Stimulated activated CD4-positive, alpha-beta T cell treated with anti-CD3 and anti-CD28 coated beads, Interleukin-12 subunit alpha, Interleukin-12 subunit beta, amount 100 ng/mL, for 48 hours (primary cell): ENCODE measurements at regions not wholly inside any gene's neighbourhood (a gene's known extent, or its start where the extent isn't known, plus 50 kb on each side); places are given as distances from the start of the nearest gene placed in this dataset.

Experiments used
- DNase-seq, 3 donors: peaks; one replicate each; pipeline ENCODE4 v3.0.0-alpha.2; 2020; ENCODE audit warnings: low read depth in 2 of 3, low spot score in 1 of 3

DNA sequence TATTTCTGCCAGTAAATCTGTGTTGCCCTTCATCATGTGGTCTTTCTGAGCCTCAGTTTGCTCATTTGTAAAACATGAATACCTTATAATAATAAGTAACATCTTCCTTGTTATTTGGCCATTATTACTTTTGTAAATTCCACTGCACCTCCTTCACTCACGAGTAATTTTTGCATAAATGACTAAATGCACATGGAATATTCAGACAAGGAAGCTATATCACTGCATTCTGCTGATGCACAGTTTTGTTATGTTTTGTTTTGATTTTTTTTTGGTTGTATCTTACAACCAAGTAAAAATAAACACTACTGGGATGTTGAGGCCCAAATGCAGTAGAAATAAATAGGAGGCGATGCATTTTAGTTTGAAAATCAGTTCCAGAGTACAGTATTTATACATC lies 185.3 kb upstream of the POU3F3 start:
- DNase-seq: no peak

DNA sequence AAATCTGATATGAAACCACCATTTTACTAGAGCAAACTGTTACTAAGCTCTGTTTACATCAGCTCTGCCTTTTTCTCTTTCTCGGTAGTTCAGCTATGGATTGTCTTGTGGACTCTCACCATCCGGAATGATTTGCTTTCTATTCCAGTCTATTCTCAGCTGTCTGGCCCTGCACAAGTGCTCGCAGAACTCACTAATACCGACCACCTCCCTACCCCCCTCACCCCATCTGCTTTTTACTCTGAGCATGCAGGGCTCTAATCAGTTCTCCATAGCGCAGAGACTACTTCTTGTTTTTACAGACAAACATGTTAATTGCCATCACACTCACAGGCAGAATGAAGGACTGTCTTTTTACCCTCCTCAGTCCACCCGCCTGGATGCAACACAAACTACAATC lies 180.7 kb upstream of the POU3F3 start:
- no peak for DNase-seq

DNA sequence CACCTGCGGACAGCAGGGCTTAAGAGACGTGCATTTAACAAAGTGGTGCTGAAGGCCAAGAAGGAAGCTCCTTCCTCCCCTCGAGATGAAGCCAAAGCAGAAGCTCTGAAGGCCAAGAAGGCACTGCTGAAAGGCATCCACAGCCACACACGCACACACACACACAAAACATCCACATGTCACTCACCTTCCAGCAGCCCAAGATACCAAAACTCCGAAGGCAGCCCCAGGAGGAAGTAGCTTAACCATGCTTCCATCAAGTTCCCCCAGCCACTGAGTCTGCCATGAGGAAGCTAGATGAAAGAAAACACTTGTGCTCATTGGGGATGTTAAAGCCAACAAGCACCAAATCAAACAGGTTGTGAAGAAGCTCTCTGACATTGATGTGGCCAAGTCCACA lies 175.7 kb upstream of the POU3F3 start:
- no peak for DNase-seq

DNA sequence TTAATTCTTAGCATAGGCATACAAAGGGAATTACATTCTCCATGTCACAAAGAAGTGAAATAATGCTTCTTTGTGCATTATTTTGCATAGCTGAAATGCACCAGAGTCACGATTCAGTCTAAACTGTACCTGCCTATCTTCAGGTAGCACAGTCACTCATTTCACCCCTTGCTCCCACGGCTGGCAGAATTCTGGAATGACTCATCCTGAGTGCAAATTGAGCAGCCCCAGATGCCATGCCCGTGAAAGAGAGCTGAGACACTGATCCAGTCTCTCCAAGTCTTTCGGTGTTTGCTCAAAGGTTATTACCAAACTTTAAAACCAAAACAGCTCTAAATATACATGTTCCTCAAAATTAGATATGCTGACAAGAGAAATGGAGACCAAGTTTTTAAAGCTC lies 168.3 kb upstream of the POU3F3 start:
- no peak for DNase-seq

DNA sequence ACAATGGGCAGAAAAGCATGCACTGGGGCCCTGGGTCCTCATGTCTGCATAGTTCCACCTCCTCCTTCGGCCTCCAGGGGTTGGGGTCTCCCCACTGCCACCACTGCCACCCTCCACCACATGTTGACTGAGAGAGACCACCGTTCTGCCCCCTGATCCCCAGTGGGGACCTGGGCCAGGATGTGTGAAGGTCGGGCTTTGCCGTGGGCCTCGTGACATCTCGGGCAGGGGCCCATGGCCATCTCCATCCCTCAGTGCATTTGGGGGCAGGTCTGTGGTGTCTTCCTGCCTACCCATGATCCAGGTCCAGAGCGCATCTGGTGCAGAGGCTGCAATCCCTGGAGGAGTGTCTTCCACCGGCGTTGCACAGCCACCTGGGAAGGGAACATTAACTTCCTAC lies 166.8 kb upstream of the POU3F3 start:
- DNase-seq: no peak

DNA sequence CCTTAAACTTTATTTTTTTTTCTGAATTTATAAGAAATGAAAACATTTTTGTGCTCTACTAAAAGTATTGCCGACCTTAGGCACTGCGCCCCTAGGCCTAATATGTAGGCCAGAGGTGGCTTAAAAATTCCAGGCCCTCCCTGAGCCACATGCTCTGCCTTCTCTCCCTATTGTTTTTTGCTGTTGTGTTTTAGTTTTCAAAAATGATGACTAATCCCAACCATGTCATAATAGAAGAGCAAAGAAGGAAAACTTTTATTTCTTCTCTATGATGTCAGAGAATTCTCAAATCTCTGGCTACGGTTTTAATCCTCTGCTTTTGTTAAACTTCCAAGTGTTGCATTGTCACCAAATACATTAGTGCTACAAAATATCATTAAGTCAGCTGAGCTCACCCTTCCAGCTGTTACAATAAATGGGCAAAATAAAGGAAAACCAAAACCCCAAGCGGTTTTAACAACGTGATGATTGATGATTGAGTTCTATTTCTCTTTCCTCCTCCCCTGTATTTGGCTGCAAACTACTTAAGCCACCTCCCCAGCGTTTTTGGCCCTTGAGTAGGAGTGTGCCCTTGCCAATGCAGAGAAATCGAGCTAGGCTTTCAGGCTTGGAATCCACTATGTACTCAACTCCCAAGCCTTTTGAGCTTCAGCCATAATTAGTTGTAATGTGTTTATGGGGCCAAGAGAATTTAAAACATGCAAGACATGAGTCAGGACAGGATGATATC lies 163.5 kb upstream of the POU3F3 start:
- DNase-seq: no peak

DNA sequence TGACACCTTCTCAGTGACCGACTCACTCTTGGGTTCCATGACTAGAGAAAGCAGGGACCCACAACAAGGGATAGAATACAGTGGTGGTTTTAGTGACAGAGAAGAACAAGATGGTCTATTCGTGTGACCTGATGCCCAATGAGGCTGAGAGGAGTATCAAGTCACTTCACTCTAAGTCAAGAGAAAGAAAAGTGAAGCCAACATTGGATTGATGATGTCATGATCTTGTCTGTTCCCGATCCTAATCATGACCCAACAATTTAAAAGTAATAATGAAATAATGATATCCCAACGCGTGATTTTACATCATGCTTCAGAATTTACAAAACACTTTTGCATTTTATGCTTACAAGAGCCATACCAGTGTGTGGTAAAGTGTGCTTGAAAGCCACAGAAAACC lies 155.6 kb upstream of the POU3F3 start:
- DNase-seq: no peak

DNA sequence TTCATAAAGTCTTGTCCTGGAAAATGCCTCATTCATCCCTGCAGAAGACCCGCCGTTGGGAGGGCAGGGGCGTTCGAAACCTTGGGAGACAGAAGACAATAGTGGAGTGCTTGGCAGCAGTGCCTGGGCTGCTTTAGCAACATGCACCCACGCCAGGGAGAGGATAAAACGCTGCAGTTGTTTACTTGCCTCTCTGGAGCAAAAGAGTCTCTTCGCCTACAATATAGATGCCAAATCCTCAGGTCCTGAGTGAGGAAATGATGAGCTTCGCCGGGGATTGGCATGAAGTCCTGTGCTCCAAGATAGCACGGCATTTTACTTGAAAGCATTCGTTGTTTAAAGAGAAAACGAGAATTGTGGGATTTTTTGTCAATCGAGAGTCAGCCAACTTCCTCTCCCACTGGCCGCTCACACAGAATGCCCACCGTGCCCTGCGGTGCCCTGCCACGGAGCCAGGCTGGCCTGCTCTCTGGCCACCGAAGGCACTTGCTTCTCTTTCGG lies 152.5 kb upstream of the POU3F3 start:
- DNase-seq: no peak

DNA sequence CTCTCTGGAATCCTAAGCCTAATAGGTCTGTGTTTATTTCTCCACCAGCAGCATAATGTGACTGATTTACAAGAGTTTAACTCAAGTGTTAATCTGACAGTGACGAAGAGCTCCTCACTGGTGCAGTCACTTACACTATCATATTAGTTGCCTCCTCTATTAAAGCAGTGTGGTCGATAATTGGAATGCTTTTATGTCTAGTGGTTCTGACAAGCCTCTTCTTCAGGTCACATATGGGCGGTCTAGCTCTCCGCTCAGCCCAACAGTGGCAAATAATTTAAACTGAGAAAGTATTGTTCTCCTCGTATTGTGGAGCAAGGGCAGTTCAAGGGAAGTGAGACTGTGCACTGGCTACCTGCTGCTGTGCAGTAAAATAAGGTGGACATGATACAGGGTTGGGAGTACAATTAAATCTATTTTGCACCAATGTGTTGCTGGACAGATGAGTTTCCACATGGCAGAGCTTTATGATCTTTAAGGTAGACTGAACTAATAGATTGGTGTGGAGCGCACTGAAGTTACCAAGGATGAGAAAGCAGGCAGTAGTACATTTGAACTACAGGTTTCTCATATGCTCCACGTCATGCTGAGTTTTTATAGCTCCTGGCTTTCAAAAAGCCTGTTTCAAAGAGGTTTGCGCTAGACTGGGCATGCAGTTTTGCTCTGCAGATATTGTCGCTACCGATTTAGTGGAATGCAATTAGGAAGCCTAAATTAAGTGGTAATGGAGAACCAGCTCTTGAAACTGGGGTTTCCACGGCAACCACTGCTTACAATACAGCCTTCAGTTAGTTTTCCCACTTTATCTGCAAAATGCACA lies 151.7 kb upstream of the POU3F3 start:
- no peak for DNase-seq

DNA sequence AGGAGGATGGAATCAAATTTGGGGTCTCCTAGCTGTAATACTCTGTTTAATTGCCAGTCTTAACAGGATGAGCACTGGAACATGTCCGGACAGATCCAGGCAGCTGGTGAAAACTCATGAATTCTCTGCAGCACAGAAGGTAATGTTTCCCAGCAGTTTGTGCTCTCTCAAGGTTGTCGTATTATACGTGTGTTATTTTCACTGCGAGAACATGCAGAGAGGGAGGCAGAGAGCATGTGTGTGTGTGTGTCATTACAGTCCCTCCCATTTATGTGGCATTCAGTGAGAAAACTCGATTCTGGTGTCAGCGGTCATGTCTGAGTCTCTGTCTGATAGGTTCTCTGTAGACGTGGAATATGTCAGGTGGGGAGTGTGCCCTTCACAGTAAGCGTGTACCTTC lies 150.2 kb upstream of the POU3F3 start:
- DNase-seq: no peak

DNA sequence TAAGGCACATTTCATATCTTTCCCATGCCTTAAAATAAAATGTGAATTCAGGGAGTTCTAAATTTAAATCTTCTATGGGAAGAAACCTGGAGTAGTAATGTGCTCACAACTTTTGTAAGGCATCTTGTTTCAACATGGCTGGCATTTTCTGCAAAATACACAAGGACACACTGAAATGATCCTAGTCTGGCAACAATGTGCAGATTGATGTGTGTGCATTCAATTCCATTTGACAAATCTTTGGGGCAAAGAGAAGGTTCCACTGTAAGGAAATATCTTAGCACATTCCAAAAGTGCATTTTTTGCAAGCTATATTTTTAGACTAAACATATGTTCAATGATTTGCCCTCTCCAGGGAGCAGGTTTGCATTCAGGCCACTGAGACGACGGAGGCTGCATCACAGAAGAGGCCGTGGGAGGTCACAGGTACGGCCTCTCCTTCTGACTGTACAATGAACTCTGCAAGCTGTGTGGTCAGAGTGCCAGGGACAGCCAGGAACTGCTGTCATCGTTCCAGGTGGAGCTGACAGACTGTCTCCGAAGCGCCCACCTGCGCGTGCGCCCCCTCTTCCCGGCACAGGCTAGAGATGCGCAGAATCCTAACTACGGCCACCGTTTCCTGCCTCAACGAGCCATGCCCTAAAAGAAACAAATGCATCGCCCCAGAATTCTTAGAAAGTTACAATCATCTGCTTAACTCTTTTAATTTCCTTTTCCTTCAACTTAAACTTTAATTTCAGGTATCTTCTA lies 149.2 kb upstream of the POU3F3 start:
- DNase-seq: no peak

DNA sequence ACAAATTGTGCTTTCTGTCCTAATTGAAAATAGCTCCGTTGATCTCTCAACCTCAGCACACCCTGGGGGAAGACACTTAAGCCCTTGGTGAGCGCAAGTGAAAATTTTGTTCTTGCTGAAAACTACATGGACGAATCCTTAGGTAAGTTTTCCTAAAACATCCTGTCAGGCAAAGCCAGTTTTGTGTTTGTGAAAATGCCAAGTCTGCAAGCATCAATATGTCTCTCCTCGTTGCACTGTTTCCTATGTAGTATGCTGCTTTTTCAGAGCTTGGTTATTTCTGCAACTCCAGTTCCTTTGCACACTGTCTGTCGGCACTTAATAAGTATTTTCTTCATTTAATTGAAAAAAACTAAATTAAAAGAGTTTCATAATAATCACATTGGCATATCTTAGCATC lies 146.9 kb upstream of the POU3F3 start:
- no peak for DNase-seq

DNA sequence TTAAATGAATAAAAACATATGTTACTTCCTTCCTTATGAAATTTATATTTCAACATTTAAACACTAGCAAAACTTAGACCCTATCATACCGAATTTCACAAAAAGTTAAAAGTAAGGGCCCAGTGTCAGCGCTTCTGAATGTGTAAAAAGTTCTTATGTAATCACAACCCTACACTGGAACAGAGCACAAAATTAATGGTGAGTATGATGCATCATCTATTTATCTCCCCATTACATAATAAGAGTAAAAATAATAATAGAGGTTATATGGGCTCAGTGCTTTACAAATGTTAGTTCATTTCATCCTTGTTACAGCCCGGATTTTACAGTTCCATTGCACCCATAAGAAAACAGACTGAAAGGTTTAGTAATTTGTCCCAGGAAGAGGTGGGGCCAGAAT lies 144.9 kb upstream of the POU3F3 start:
- DNase-seq: no peak

DNA sequence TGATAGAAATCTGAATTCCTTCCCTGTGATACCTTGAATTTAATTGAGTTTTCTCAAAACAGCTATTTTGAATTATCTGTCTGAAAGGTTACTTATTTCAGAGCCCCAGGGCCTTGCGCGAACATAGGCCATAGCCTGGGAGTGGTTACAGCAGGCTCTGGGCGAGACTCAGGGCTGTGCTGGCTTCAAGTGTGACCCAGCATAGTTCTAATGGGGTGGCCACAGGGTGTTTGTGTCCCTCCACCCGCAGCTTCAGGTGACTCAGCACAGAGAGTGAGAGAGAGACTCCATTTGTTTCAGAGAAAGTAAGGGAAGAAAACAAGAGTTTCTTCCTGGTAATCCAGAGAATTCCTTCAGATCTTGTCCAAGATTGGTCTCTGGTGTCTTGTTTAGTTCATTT lies 137.9 kb upstream of the POU3F3 start:
- DNase-seq: no peak

DNA sequence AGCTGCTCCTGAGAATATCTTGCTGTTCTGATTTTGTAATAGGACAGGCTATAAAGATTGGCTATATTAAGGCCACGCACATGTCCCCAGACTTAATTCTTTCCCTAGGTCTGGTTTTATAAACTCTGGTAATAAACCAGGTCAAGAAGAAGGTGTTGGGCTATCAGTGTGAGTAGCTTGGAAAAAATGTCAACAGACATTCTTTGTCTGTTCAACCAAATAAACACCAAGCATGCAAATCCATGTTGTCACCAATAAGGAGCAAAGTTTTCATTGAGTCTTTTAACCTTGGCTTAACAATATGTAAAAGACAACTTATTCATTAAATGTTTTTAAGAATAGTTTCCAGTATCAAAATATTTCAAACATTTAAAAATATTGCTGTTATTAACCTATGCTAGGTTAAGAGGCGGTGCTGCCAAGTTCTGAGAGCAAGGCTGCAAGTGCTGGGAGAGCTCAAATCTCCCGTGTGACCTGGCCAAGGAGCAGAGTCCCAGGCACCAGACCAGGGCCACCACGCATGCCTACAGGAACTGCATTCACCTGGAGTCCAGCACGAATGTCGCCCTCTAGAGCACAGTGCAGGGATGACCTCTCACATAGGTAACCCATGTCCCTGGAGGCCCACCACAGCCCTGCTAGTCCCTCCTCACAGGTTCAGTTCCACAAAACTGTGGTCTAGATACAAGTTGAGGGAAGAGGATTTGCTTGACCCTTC lies 120.5 kb upstream of the POU3F3 start:
- peak in 2 of 3 donors; percentile 0 to 11 for DNase-seq

DNA sequence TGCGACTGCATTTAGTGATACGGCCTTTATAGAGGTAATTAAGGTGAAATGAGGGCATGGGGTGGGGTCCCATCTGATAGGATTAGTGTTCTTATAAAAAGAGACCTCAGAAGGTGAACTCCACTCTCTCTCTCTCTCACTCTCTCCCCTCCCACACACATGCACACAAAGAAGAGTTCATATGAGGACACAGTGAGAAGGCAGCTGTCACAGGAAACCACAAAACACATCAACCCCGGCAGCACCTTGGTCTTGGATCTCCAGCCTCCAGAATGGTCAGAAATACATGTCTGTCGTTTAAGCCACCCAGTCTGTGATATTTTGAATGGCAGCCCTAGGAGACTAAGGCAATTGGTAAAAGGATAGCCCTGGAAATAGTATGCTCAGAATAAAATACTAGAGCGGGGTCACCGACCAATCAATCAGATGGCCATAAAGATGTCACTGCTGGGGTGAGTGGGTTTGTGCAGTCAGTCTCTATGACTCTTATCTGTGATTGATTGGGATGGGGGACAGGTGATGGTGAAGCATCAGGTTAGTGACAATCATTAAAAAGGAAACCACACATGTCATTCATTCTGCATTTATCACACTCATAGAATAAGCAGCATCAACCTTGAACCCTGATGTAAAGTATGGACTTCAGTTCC lies 118.9 kb upstream of the POU3F3 start:
- no peak for DNase-seq

DNA sequence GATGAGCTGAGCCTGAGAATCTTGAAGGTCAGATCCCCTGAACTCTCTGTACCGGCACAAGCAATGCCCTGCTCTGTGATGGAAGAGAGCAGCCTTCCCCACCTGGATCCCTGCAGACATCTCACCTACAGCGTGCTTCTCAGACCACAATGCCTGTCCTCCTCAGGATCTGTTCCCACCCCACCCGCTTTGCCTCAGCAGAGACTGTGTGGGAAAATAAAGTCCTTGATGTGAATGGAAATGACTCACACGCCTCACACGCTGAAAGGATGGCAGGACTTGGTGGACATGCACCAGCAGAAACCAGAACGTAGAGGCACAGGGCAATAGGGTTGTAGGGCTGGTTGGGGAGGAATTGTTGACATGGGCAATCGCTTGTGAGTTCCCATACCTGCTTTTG lies 117.9 kb upstream of the POU3F3 start:
- DNase-seq: no peak

DNA sequence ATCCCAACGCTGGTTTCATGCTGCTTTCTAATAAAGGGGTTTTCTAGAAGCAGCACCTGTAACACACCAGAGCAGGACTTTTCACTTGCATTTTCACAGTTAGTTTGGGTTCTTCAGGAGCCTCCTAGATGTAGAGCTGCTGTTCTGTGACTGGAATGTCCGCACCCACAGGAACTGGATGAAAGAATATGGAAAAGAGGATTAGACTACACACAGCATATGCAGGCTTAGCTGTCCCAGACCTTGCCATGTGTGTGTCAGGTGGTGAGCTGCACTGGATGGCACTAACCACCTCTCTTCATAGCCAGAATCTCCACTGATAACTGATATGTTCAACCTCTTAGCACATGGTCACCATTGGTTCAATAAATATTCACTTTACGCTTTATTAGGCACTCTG lies 112.1 kb upstream of the POU3F3 start:
- DNase-seq: no peak

DNA sequence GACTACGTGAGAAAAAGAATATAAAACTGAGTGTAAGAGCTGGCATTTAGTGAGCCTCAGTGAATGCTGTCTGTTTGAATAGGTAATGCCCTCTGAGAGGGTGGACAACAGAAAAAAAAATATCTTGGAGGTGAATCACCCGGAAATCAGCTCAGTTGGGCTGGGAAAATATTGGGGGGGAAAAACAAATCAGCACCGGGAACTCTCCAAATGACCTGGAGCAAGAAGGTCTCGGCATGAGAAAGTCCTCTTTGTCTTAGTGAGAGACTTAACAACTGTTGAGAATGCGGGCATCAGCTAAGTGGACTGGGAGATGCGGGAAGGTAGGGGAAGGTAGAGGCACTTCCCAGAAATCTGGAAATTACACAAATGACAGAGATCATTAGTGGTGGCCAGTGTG lies 109.4 kb upstream of the POU3F3 start:
- no peak for DNase-seq

DNA sequence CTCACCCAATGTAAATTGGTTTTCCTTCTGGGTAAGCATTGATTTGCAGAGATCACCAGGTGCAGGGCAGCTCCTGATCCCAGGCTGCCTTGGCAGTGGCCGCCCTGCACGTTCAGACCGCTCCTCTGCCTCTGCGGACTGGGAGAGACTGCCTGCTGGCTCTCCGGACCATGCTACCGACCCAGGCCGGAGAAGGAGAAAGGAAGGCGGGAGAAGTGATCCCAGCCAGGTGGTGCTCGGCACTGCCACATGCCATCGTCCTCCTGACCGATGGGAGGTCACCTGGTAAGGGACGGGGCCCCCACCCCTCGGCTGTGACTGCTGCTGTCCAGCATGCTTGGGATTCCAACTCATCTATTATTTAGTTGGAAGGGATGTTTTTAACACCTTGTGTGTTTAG lies 108.1 kb upstream of the POU3F3 start:
- DNase-seq: no peak

DNA sequence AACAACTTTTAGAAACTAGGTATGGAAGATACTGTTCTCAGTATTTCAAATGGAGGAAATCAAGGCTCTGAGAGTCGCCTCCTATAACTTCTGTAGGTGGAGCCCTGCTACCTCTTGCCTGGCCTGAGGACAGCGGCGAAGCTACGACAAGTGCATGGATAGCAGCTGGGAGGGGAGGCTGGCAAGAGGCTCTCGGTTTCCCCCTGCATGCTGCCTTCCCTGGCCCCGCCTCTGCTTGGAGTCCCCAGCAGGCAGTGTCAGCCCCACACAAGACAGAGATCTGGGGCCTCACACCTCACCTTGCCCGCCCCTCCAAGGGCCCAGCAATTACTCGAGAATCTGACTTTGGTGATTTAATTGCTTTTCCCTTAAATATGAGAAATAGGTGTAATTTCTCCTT lies 107.6 kb upstream of the POU3F3 start:
- no peak for DNase-seq
